H1 (cell line): ENCODE measurements at regions not wholly inside any gene's neighbourhood (a gene's known extent, or its start where the extent isn't known, plus 50 kb on each side); places are given as distances from the start of the nearest gene placed in this dataset.

Source experiments
- CEBPB ChIP-seq: IDR thresholded peaks from 2 replicates; pipeline ENCODE4 v1.6.1; 2012; ENCODE audit warnings: low read depth, low read length
- EP300 ChIP-seq, 2 experiments: IDR thresholded peaks; 1 replicate in 1 of 2; 2 replicates in 1 of 2; pipeline ENCODE4 v1.6.1; 2011 to 2012; ENCODE audit warnings: low read depth in 2 of 2, low read length in 2 of 2, mild to moderate bottlenecking in 2 of 2, borderline replicate concordance in 1 of 2, inconsistent platforms in 1 of 2, moderate library complexity in 1 of 2
- GTF2F1 ChIP-seq: IDR thresholded peaks from 2 replicates; pipeline ENCODE4 v1.6.1; 2012; ENCODE audit warnings: low read depth, low read length, improper control_type of control experiment, borderline replicate concordance
- SIN3A ChIP-seq, 2 experiments: IDR thresholded peaks in 1 of 2; conservative IDR thresholded peaks in 1 of 2; 2 replicates each; pipeline ENCODE4 v1.6.1; 2011 to 2012; ENCODE audit warnings: low read length in 2 of 2, improper control_type of control experiment in 1 of 2, low read depth in 1 of 2, mild to moderate bottlenecking in 1 of 2
- SIX5 ChIP-seq: IDR thresholded peaks from 2 replicates; pipeline ENCODE4 v1.6.1; 2011; ENCODE audit warnings: mild to moderate bottlenecking, low read depth, low read length
- TF ChIP-seq, protein P1 (sequence below), 3 experiments: IDR thresholded peaks; 1 replicate in 2 of 3; 2 replicates in 1 of 3; pipeline versions ENCODE4 v1.5.1 to v1.6.1; 2011; ENCODE audit warnings: low read length in 3 of 3, mild to moderate bottlenecking in 3 of 3, inconsistent platforms in 2 of 3, low read depth in 1 of 3, moderate library complexity in 1 of 3; ENCODE audit not compliant: insufficient read depth in 1 of 3; ENCODE audit errors: control extremely low read depth in 1 of 3
- TF ChIP-seq, protein P2 (sequence below): IDR thresholded peaks from 2 replicates; pipeline ENCODE4 v1.6.1; 2012; ENCODE audit warnings: inconsistent platforms

DNA sequence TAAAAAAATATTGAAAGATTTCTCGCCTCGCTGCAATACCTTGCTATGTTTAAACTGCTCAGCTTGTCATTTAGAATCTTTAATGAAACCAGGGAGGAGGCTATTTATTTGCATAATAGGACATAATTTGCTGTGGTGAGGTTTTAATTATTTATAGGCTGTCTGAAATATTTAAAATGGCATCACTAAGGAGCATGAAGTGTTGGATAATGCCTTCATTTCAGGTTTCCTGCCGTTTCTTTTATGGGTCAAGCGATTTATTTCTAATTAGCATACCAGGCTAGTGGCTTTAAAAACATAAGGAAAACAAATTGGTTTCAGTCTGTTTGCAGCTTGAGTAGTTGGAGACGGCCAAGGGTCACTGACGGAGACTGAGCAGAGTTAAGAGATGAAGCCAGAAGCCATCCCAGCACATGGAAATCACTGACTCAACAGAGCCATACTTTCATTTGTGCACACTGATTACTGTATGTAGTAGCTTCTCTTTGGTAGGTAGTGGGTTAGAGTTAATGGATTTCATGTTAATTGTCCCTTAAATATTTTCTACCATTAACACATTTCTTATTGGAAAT lies 1962.4 kb upstream of the TENM3 start:
- TF ChIP-seq, protein P1, sequence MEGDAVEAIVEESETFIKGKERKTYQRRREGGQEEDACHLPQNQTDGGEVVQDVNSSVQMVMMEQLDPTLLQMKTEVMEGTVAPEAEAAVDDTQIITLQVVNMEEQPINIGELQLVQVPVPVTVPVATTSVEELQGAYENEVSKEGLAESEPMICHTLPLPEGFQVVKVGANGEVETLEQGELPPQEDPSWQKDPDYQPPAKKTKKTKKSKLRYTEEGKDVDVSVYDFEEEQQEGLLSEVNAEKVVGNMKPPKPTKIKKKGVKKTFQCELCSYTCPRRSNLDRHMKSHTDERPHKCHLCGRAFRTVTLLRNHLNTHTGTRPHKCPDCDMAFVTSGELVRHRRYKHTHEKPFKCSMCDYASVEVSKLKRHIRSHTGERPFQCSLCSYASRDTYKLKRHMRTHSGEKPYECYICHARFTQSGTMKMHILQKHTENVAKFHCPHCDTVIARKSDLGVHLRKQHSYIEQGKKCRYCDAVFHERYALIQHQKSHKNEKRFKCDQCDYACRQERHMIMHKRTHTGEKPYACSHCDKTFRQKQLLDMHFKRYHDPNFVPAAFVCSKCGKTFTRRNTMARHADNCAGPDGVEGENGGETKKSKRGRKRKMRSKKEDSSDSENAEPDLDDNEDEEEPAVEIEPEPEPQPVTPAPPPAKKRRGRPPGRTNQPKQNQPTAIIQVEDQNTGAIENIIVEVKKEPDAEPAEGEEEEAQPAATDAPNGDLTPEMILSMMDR (IDR thresholded peaks at IDR 0.05; ENCODE audit: control extremely low read depth in 1 of 3, insufficient read depth in 1 of 3, low read depth in 1 of 3, low read length in 3 of 3): no peak
- TF ChIP-seq, protein P2, sequence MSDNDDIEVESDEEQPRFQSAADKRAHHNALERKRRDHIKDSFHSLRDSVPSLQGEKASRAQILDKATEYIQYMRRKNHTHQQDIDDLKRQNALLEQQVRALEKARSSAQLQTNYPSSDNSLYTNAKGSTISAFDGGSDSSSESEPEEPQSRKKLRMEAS: no peak
- TF ChIP-seq SIN3A (conservative IDR thresholded peaks at IDR 0.05 in 1 of 2, IDR thresholded peaks at IDR 0.05 in 1 of 2; ENCODE audit: low read depth in 1 of 2, low read length in 2 of 2): no peak
- no peak for TF ChIP-seq CEBPB
- no peak for TF ChIP-seq EP300 (IDR thresholded peaks at IDR 0.05; ENCODE audit: borderline replicate concordance in 1 of 2, low read depth in 2 of 2, low read length in 2 of 2)
- no peak for TF ChIP-seq SIX5
- TF ChIP-seq GTF2F1: no peak
